Breast epithelium (tissue), 3 donors: ENCODE measurements at regions not wholly inside any gene's neighbourhood (a gene's known extent, or its start where the extent isn't known, plus 50 kb on each side); places are given as distances from the start of the nearest gene placed in this dataset.
"Not testable (repeated sequence)": the region's sequence is repeated elsewhere in the genome, so short reads cannot be mapped to it uniquely, and the experiment has no call there.

Experiments
- CTCF ChIP-seq, 3 donors: fragments of 450-650 bp; IDR thresholded peaks; one replicate each; pipeline ENCODE4 v1.5.1; 2016 to 2017; ENCODE audit warnings: antibody characterized with exemption in 3 of 3, mild to moderate bottlenecking in 3 of 3, moderate library complexity in 3 of 3
- POLR2AphosphoS5 ChIP-seq, 3 donors: sonication (generic); formaldehyde crosslinking; IDR thresholded peaks; one replicate each; pipeline ENCODE4 v1.6.1; 2017; ENCODE audit warnings: antibody characterized with exemption in 3 of 3

- not testable (repeated sequence) for TF ChIP-seq CTCF, POLR2AphosphoS5 (IDR thresholded peaks at IDR 0.05)
Measured at GRCh38 chr20:48020696-48021095, 235.4 kb upstream of the SULF2 start.
